ENCODE measurements at regions not wholly inside any gene's neighbourhood (a gene's known extent, or its start where the extent isn't known, plus 50 kb on each side); places are given as distances from the start of the nearest gene placed in this dataset.

DNA sequence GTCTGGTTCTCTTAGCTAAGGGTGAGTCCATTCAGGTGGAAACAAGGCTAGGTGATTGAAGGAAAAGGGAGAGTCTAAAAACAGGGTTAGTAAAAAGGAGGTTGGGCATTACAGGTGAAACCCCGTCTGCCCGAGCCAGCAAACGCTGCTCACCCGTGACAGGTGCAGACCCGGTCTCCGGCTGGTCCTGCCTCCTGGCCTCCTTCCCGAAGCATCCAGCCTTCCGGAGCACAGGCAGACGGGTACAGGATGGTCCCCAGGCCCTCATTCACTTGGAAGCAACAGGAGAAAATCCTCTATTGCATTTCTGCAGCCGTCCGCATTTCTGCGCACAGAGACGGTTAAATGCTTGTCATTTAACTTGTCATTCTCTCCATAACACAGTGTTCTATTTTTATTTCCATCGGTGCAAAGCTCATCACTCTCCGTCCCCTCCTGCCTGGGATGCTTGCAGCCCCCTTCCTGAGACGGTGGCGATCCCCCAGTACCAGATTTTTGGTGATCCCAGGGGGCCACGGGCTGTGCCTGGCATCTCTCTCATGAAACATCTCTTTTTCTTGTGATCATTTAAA lies 90.8 kb upstream of the PPP2R3B start:
- Histone ChIP-seq H3K36me3 (no peaks in the 10 kb centered on the region), H3K27ac (no peak overlapping the region), H3K4me3 (no peak overlapping the region), H3K9me3 (no peaks in the 10 kb centered on the region), H3K27me3 (no peaks in the 10 kb centered on the region), H3K4me1 (no peaks in the 10 kb centered on the region)
- TF ChIP-seq, protein P1, sequence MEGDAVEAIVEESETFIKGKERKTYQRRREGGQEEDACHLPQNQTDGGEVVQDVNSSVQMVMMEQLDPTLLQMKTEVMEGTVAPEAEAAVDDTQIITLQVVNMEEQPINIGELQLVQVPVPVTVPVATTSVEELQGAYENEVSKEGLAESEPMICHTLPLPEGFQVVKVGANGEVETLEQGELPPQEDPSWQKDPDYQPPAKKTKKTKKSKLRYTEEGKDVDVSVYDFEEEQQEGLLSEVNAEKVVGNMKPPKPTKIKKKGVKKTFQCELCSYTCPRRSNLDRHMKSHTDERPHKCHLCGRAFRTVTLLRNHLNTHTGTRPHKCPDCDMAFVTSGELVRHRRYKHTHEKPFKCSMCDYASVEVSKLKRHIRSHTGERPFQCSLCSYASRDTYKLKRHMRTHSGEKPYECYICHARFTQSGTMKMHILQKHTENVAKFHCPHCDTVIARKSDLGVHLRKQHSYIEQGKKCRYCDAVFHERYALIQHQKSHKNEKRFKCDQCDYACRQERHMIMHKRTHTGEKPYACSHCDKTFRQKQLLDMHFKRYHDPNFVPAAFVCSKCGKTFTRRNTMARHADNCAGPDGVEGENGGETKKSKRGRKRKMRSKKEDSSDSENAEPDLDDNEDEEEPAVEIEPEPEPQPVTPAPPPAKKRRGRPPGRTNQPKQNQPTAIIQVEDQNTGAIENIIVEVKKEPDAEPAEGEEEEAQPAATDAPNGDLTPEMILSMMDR (IDR thresholded peaks at IDR 0.05) = no peak
- DNase-seq (ENCODE audit: low spot score in 2 of 2) = peak in 1 of 2 donors; percentile 46
- intact Hi-C loops (cut with DNase I) = no loop called here

DNA sequence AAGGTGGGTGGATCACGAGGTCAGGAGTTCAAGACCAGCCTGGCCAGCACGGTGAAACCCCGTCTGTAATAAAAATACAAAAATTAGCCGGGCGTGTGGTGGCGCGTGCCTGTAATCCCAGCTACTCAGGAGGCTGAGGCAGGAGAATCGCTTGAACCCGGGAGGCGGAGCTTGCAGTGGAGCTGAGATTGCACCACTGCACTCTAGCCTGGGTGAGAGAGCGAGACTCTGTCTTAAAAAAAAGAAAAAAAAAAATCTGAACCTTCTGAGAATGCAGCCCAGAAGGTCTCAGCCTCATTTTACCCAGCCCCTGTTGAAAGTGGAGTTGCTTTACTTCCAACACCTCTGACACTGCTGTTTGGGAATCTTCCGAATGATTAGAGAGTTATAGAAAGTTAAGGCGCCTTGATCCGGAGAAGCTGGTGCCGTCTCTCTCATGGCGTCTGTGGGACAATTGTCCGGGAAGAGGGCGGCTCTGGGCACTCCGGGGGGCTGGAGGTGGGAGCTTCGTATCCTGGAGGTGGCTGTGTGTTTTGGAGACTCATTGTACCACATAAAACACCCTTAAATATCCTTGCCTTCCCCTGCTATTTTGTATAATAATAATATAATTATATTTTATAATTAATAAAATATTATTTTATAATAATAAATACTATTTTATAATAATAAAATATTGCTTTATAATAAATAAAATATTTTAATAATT lies 92.7 kb upstream of the PPP2R3B start:
- H3K4me3 ChIP-seq = no peak overlapping the region
- intact Hi-C loops (cut with DNase I) = no loop called here
- H3K4me1 ChIP-seq = no peaks in the 10 kb centered on the region
- TF ChIP-seq, protein P1 (IDR thresholded peaks at IDR 0.05) = no peak
- H3K9me3 ChIP-seq = no peaks in the 10 kb centered on the region
- no peaks in the 10 kb centered on the region for H3K36me3 ChIP-seq
- no peak overlapping the region for H3K27ac ChIP-seq
- no peaks in the 10 kb centered on the region for H3K27me3 ChIP-seq
- no peak for DNase-seq (ENCODE audit: low spot score in 2 of 2)

DNA sequence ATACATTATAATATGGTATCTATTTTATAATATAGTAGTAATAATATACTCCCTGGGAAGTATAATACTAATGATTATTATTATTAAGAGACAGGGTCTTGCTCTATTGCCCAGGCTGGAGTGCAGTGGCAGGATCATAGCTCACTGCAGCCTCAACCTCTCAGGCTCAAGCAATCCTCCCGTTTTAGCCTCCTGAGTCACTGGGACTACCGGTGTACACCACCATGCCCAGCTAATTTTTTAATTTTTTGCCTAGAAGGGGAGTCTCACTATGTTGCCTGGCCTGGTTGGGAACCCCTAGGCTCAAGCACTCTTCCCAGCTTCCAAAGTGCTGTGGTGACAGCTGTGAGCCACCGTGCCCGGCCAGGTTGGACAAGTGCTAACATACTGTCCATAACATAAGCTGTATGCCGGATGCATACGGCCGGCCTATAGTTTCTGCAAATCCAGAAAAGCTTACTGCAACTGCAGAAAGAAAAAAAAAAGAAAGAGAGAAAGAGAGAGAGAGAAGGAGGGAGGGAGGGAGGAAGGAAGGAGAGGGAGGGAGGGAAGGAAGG lies 94.2 kb upstream of the PPP2R3B start:
- intact Hi-C loops (cut with DNase I) = no loop called here
- Histone ChIP-seq H3K4me1 (no peaks in the 10 kb centered on the region), H3K36me3 (no peaks in the 10 kb centered on the region), H3K27ac (no peak overlapping the region), H3K9me3 (no peaks in the 10 kb centered on the region), H3K4me3 (no peak overlapping the region), H3K27me3 (no peaks in the 10 kb centered on the region)
- TF ChIP-seq, protein P1 (IDR thresholded peaks at IDR 0.05) = no peak
- peak in 1 of 2 donors; percentile 2 for DNase-seq (ENCODE audit: low spot score in 2 of 2)

DNA sequence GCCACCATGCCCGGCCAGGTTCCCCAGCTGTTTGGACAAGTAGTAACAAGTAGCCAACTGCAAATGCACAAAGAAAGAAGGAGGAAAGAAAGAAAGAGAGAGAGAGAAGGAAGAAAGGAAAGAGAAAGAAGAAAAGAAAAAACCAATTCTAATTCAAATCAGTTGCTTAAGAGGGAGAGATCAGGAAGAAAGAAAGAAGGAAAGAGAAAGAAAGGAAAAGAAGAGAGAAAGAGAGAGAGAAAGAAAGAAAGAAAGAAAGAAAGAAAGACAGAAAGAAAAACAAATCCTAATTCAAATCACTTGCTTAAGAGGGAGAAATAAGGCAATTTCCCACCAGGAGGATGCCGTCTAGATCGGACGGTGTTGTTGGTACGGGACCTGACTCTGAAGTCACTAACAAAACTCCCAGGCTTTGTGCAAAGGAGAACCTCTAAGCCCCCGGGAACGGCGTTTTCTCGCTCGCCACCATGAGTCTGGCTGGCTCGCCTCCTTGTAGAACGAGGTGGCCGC lies 95.5 kb upstream of the PPP2R3B start:
- Histone ChIP-seq H3K27ac (no peak overlapping the region), H3K4me1 (no peaks in the 10 kb centered on the region), H3K36me3 (no peaks in the 10 kb centered on the region), H3K27me3 (no peaks in the 10 kb centered on the region), H3K4me3 (no peak overlapping the region), H3K9me3 (no peaks in the 10 kb centered on the region)
- intact Hi-C loops (cut with DNase I) = no loop called here
- peak in 1 of 2 donors; percentile 27 for DNase-seq (ENCODE audit: low spot score in 2 of 2)
- TF ChIP-seq, protein P1 (IDR thresholded peaks at IDR 0.05) = no peak

DNA sequence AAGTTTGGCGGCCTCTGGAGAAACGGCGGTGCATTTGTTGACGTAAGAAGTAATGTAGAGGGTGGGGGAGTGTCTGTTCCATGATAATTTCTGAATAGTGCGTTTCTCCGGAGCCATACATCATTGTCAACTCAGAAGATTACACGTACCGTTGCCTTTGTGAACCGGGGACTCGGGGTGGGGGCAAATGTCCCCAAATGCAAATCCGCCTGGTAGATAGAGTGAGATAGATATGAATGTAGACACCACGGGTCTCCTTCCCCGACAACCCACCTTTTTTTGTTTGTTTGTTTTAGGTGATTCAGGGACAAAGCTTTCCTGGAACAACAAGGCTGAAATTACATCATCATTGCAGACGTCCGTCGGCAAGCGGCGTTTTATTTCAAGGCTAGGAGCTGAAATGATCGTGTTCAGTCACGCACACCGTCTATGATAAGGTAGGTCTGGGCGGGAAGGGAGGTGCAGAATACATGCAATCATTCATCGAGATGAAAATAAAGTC lies 96.0 kb upstream of the PPP2R3B start:
- TF ChIP-seq, protein P1 (IDR thresholded peaks at IDR 0.05) = no peak
- no peak overlapping the region for H3K27ac ChIP-seq
- peak in 1 of 2 donors; percentile 1 for DNase-seq (ENCODE audit: low spot score in 2 of 2)
- H3K27me3 ChIP-seq = no peaks in the 10 kb centered on the region
- H3K4me1 ChIP-seq = no peaks in the 10 kb centered on the region
- H3K9me3 ChIP-seq = no peaks in the 10 kb centered on the region
- intact Hi-C loops (cut with DNase I) = no loop called here
- no peak overlapping the region for H3K4me3 ChIP-seq
- no peaks in the 10 kb centered on the region for H3K36me3 ChIP-seq
